ENCODE measurements at regions not wholly inside any gene's neighbourhood (a gene's known extent, or its start where the extent isn't known, plus 50 kb on each side); places are given as distances from the start of the nearest gene placed in this dataset.

GRCh38 chr5:145499483-145499882, 335.7 kb downstream of the PRELID2 start:
- TF ChIP-seq CTCF (IDR thresholded peaks at IDR 0.05) (no peak), ZFX (IDR thresholded peaks at IDR 0.05; ENCODE audit: borderline replicate concordance) (no peak)

Measured in 22Rv1 (cell line).